ENCODE measurements at regions not wholly inside any gene's neighbourhood (a gene's known extent, or its start where the extent isn't known, plus 50 kb on each side); places are given as distances from the start of the nearest gene placed in this dataset.

DNA sequence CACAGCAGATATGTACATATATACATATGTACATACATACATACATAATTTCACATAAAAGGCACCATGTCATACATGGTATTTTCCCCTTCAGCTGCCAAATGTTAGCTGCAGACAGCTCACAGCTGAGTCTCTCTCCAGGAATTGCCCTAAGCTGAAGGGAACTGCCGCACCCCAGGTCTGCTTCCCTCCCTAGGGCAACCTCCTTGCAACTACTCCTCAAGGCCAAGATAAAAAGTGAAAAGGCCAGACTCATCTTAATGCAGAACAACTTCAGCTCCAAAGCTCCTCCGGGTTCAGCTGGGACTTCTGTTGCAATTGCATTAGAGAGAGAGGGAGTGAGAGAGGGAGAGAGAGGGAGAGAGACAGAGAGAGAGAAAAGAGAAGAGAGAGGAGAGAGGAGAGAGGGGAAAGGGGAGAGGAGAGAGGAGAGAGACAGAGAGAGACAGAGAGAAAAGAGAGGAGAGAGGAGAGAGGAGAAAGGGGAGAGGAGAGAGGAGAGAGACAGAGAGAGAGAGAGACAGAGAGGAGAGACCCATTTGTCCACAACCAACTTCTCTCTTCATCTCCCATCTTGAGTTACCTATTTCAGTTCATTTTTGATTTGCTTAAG is 143.4 kb upstream of the HES1 start:
- TF ChIP-seq, protein P1, sequence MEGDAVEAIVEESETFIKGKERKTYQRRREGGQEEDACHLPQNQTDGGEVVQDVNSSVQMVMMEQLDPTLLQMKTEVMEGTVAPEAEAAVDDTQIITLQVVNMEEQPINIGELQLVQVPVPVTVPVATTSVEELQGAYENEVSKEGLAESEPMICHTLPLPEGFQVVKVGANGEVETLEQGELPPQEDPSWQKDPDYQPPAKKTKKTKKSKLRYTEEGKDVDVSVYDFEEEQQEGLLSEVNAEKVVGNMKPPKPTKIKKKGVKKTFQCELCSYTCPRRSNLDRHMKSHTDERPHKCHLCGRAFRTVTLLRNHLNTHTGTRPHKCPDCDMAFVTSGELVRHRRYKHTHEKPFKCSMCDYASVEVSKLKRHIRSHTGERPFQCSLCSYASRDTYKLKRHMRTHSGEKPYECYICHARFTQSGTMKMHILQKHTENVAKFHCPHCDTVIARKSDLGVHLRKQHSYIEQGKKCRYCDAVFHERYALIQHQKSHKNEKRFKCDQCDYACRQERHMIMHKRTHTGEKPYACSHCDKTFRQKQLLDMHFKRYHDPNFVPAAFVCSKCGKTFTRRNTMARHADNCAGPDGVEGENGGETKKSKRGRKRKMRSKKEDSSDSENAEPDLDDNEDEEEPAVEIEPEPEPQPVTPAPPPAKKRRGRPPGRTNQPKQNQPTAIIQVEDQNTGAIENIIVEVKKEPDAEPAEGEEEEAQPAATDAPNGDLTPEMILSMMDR (IDR thresholded peaks at IDR 0.05), result no peak
- no peak for TF ChIP-seq POLR2A (IDR thresholded peaks at IDR 0.05)
